ENCODE measurements at regions not wholly inside any gene's neighbourhood (a gene's known extent, or its start where the extent isn't known, plus 50 kb on each side); places are given as distances from the start of the nearest gene placed in this dataset.

DNA sequence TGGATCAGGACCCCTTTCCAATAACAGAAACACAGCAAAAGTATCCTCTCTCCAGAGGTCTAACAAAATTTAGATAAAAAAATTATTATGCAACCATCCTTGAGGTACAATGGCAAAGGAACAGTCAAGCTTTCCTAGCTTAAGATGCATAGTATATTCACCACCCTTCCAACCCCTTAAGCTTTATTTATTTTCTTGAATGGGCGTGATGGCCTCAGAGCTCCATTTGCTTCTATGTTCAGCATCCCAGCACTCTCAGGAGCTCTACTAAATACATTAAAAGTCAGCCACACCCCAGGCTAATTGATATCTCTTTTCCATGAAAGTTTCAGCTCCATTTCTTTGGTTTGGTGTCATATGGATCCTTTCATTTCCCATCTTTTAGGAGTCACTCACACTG lies 1335.2 kb upstream of the ZEB2 start:
- TF ChIP-seq POLR2A (IDR thresholded peaks at IDR 0.05), result no peak
- TF ChIP-seq, protein P1, sequence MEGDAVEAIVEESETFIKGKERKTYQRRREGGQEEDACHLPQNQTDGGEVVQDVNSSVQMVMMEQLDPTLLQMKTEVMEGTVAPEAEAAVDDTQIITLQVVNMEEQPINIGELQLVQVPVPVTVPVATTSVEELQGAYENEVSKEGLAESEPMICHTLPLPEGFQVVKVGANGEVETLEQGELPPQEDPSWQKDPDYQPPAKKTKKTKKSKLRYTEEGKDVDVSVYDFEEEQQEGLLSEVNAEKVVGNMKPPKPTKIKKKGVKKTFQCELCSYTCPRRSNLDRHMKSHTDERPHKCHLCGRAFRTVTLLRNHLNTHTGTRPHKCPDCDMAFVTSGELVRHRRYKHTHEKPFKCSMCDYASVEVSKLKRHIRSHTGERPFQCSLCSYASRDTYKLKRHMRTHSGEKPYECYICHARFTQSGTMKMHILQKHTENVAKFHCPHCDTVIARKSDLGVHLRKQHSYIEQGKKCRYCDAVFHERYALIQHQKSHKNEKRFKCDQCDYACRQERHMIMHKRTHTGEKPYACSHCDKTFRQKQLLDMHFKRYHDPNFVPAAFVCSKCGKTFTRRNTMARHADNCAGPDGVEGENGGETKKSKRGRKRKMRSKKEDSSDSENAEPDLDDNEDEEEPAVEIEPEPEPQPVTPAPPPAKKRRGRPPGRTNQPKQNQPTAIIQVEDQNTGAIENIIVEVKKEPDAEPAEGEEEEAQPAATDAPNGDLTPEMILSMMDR (IDR thresholded peaks at IDR 0.05), result no peak

Measured in uterus (tissue), 2 donors.